SK-N-SH (cell line): ENCODE measurements at regions not wholly inside any gene's neighbourhood (a gene's known extent, or its start where the extent isn't known, plus 50 kb on each side); places are given as distances from the start of the nearest gene placed in this dataset.

ENCODE experiments used
- CTCF ChIA-PET: fragments of 300-600, 350-600 bp; formaldehyde crosslinking; extraction: SDS; loops from one replicate; lab custom pipeline; 2021; lab: Yijun Ruan, JAX
- POLR2A ChIA-PET: fragments of 350-600 bp; sonication (Branson Sonifier 250); formaldehyde crosslinking; extraction: SDS; loops from one replicate; lab custom pipeline; 2020; ENCODE audit warnings: antibody characterized with exemption, inconsistent platforms; lab: Yijun Ruan, JAX
- DNase-seq: peaks from one replicate; pipeline ENCODE4 v3.0.0; 2012
- H2AFZ ChIP-seq: fragments of 200-600 bp; sonication (generic); 2 replicates; pipeline ENCODE4 v1.8.1; 2016; ENCODE audit warnings: antibody characterized with exemption, mild to moderate bottlenecking, low read depth
- H3F3A ChIP-seq: fragments of 200-600 bp; sonication (generic); replicated peaks from 2 replicates; pipeline ENCODE3; 2016; ENCODE audit warnings: antibody characterized with exemption, mild to moderate bottlenecking; ENCODE audit not compliant: insufficient read depth
- H3K27ac ChIP-seq, 2 experiments: fragments of 200-500 bp in 1 of 2; fragments of 200-600 bp in 1 of 2; sonication (Bioruptor generic) in 1 of 2; sonication (generic), shearing (Covaris generic) in 1 of 2; 2 replicates each; pipeline versions ENCODE4 v1.5.1 to v1.6.1; 2014 to 2016; ENCODE audit warnings: low read depth in 2 of 2, inconsistent platforms in 1 of 2, low read length in 1 of 2, mild to moderate bottlenecking in 1 of 2, mixed read lengths in 1 of 2
- H3K27me3 ChIP-seq: fragments of 200-600 bp; sonication (generic), shearing (Covaris generic); 2 replicates; pipeline ENCODE4 v1.6.1; 2016; ENCODE audit warnings: mixed run types; ENCODE audit not compliant: insufficient read depth
- H3K36me3 ChIP-seq, 2 experiments: fragments of 200-500 bp in 1 of 2; fragments of 200-600 bp in 1 of 2; sonication (Bioruptor generic) in 1 of 2; sonication (generic) in 1 of 2; replicated peaks in 1 of 2; 2 replicates each; pipeline versions ENCODE3 to v1.5.1; 2014 to 2016; ENCODE audit warnings: low read length in 1 of 2, mild to moderate bottlenecking in 1 of 2; ENCODE audit not compliant: insufficient read depth in 2 of 2, control insufficient read depth in 1 of 2
- H3K4me1 ChIP-seq, 2 experiments: fragments of 200-500 bp in 1 of 2; fragments of 200-600 bp in 1 of 2; sonication (Bioruptor generic) in 1 of 2; sonication (generic), shearing (Covaris generic) in 1 of 2; 2 replicates each; pipeline versions ENCODE4 v1.5.1 to v1.6.1; 2014 to 2016; ENCODE audit warnings: low read depth in 1 of 2, low read length in 1 of 2, mixed run types in 1 of 2; ENCODE audit not compliant: insufficient read depth in 2 of 2, control insufficient read depth in 1 of 2
- H3K4me2 ChIP-seq: fragments of 200-600 bp; sonication (generic), shearing (Covaris generic); 2 replicates; pipeline ENCODE4 v1.6.1; 2017; ENCODE audit warnings: mixed run types
- H3K4me3 ChIP-seq, 2 experiments: fragments of 200-500 bp in 1 of 2; fragments of 200-600 bp in 1 of 2; sonication (Bioruptor generic) in 1 of 2; sonication (generic), shearing (Covaris generic) in 1 of 2; 2 replicates each; pipeline versions ENCODE4 v1.5.1 to v1.8.1; 2014 to 2016; ENCODE audit warnings: low read depth in 2 of 2, inconsistent platforms in 1 of 2, low read length in 1 of 2, mild to moderate bottlenecking in 1 of 2, mixed read lengths in 1 of 2, moderate library complexity in 1 of 2
- H3K79me2 ChIP-seq: fragments of 200-600 bp; sonication (generic); 2 replicates; pipeline ENCODE4 v1.8.1; 2017; ENCODE audit warnings: mild to moderate bottlenecking; ENCODE audit not compliant: insufficient read depth
- H3K9ac ChIP-seq: fragments of 200-600 bp; sonication (generic); 2 replicates; pipeline ENCODE4 v1.6.1; 2017; ENCODE audit warnings: mixed run types
- H3K9me2 ChIP-seq: fragments of 200-600 bp; sonication (generic); 2 replicates; pipeline ENCODE4 v1.6.1; 2017; ENCODE audit warnings: mixed run types
- H3K9me3 ChIP-seq: fragments of 200-600 bp; sonication (generic); 2 replicates; pipeline ENCODE4 v1.6.1; 2017; ENCODE audit warnings: mixed run types, mild to moderate bottlenecking, moderate library complexity
- H4K20me1 ChIP-seq: fragments of 200-600 bp; sonication (generic); 2 replicates; pipeline ENCODE4 v1.6.1; 2017; ENCODE audit warnings: mild to moderate bottlenecking, mixed run types; ENCODE audit not compliant: insufficient read depth
- CHD2 ChIP-seq: fragments of 150-350 bp; IDR thresholded peaks from 2 replicates; pipeline ENCODE4 v1.6.1; 2018; ENCODE audit warnings: low read length; ENCODE audit not compliant: partially characterized antibody
- CTCF ChIP-seq: fragments of 200-600 bp; sonication (generic); IDR thresholded peaks from 2 replicates; pipeline ENCODE4 v1.6.1; 2017; ENCODE audit warnings: antibody characterized with exemption, mild to moderate bottlenecking, moderate library complexity
- ELF1 ChIP-seq: IDR thresholded peaks from 2 replicates; pipeline ENCODE4 v1.4.0; 2012
- EP300 ChIP-seq, 2 experiments: IDR thresholded peaks; 2 replicates each; pipeline versions ENCODE4 v1.4.0 to v1.6.1; 2012; ENCODE audit warnings: borderline replicate concordance in 1 of 2, low read depth in 1 of 2, low read length in 1 of 2
- GABPA ChIP-seq: IDR thresholded peaks from 2 replicates; pipeline ENCODE4 v1.4.0; 2012; ENCODE audit warnings: low read depth, mild to moderate bottlenecking
- GATA2 ChIP-seq: sonication (generic); formaldehyde crosslinking; IDR thresholded peaks from 2 replicates; pipeline ENCODE4 v1.5.0; 2020; ENCODE audit warnings: mild to moderate bottlenecking, missing genetic modification reagents
- MEF2A ChIP-seq: IDR thresholded peaks from 2 replicates; pipeline ENCODE4 v1.4.0; 2012; ENCODE audit warnings: low read depth, borderline replicate concordance
- MXI1 ChIP-seq: IDR thresholded peaks from 2 replicates; pipeline ENCODE4 v1.6.1; 2012; ENCODE audit warnings: mild to moderate bottlenecking, low read depth, low read length, improper control_type of control experiment
- NFIC ChIP-seq: IDR thresholded peaks from 2 replicates; pipeline ENCODE4 v1.4.0; 2012; ENCODE audit warnings: borderline replicate concordance
- REST ChIP-seq: IDR thresholded peaks from 2 replicates; pipeline ENCODE4 v1.6.1; 2012; ENCODE audit warnings: mild to moderate bottlenecking, low read depth, low read length, moderate library complexity
- RFX5 ChIP-seq: IDR thresholded peaks from 2 replicates; pipeline ENCODE4 v1.6.1; 2012; ENCODE audit warnings: mild to moderate bottlenecking, improper control_type of control experiment, low read length
- SIN3A ChIP-seq: IDR thresholded peaks from 2 replicates; pipeline ENCODE4 v1.6.1; 2012; ENCODE audit warnings: low read depth, mild to moderate bottlenecking, low read length, moderate library complexity, borderline replicate concordance
- TCF12 ChIP-seq: IDR thresholded peaks from 2 replicates; pipeline ENCODE4 v1.4.0; 2012
- TEAD4 ChIP-seq: IDR thresholded peaks from 2 replicates; pipeline ENCODE4 v1.4.0; 2012; ENCODE audit warnings: mild to moderate bottlenecking, borderline replicate concordance; ENCODE audit not compliant: insufficient read depth
- USF2 ChIP-seq: fragments of 150-350 bp; IDR thresholded peaks from 2 replicates; pipeline ENCODE4 v1.6.1; 2017; ENCODE audit warnings: antibody characterized with exemption, low read length, low read depth, borderline replicate concordance
- YY1 ChIP-seq: IDR thresholded peaks from 2 replicates; pipeline ENCODE4 v1.4.0; 2012; ENCODE audit warnings: low read depth, mild to moderate bottlenecking
- WGBS: methylation state at CpG from one replicate; pipeline ENCODE4 v1.1.6; 2017; ENCODE audit warnings: low lambda C conversion rate; 5-methylcytosine and 5-hydroxymethylcytosine counted together

- H3K9ac ChIP-seq, result no peak overlapping the region
- CTCF ChIA-PET, result interaction anchor here (1.4 kb wide), 1 partner anchor 50 kb away, joined by 3 read pairs; the partner anchor contains the start of gene IGFBP3
- H3K4me1 ChIP-seq, result peaks cover 0 to 6% of the 10 kb centered on the region in 2 experiments; a peak in 2 of 4 replicates
- no peaks in the 10 kb centered on the region for H3K27me3 ChIP-seq
- H2AFZ ChIP-seq, result no peak overlapping the region
- no peak for DNase-seq
- H3K79me2 ChIP-seq, result no peaks in the 10 kb centered on the region
- H3K27ac ChIP-seq, result no peak overlapping the region
- H3K9me2 ChIP-seq, result no peaks in the 10 kb centered on the region
- H3K4me3 ChIP-seq, result no peak overlapping the region
- no peak for TF ChIP-seq TEAD4
- no peak for TF ChIP-seq ELF1
- TF ChIP-seq SIN3A, result no peak
- no peak for TF ChIP-seq NFIC
- no peaks in the 10 kb centered on the region for H3K9me3 ChIP-seq
- no peaks in the 10 kb centered on the region for H3K36me3 ChIP-seq
- H3F3A ChIP-seq, result no peaks in the 10 kb centered on the region
- H4K20me1 ChIP-seq, result no peaks in the 10 kb centered on the region
- H3K4me2 ChIP-seq, result no peak overlapping the region
- POLR2A ChIA-PET, result no interaction called here
- 86% methylated on average over 5 of the region's 5 CpGs for WGBS
Observed at GRCh38 chr7:45971661-45972175, 50.6 kb upstream of the IGFBP3 start.

GRCh38 chr7:45971171-45971570 lies 50.1 kb upstream of the IGFBP3 start:
- H3K4me1 ChIP-seq, result peaks cover 0 to 6% of the 10 kb centered on the region in 2 experiments; a peak in 2 of 4 replicates
- no peak overlapping the region for H3K27ac ChIP-seq
- H3K36me3 ChIP-seq, result no peaks in the 10 kb centered on the region
- H3K9me3 ChIP-seq, result no peaks in the 10 kb centered on the region
- ChIA-PET POLR2A (no interaction called here), CTCF (interaction anchor here (0.7 to 1.4 kb wide), 2 partner anchors 50 to 51 kb away, joined by 3 read pairs; partner anchors contain the start of gene IGFBP3)
- H3K27me3 ChIP-seq, result no peaks in the 10 kb centered on the region
- TF ChIP-seq USF2 (no peak), TCF12 (no peak), EP300 (IDR thresholded peaks at IDR 0.05; ENCODE audit: borderline replicate concordance in 1 of 2, low read depth in 1 of 2, low read length in 1 of 2) (no peak), GABPA (no peak), MXI1 (no peak), MEF2A (no peak), REST (no peak), TEAD4 (no peak), RFX5 (no peak), CTCF (no peak), YY1 (no peak), GATA2 (CRISPR knock-in tag) (no peak), CHD2 (no peak)
- H3K9ac ChIP-seq, result no peak overlapping the region
- H2AFZ ChIP-seq, result no peak overlapping the region
- no peak overlapping the region for H3K4me3 ChIP-seq
- H3F3A ChIP-seq, result no peaks in the 10 kb centered on the region
- no peak for DNase-seq
- H4K20me1 ChIP-seq, result no peaks in the 10 kb centered on the region
- WGBS, result 81% methylated on average over 5 of the region's 5 CpGs
- no peaks in the 10 kb centered on the region for H3K79me2 ChIP-seq
- no peaks in the 10 kb centered on the region for H3K9me2 ChIP-seq
- H3K4me2 ChIP-seq, result no peak overlapping the region
